ENCODE measurements at regions not wholly inside any gene's neighbourhood (a gene's known extent, or its start where the extent isn't known, plus 50 kb on each side); places are given as distances from the start of the nearest gene placed in this dataset.

- in situ Hi-C loops (cut with HindIII; ENCODE audit: low pct_unique_long_range_greater_than_20kb, low sequenced_read_pairs): no loop called here
- TF ChIP-seq JUND (IDR thresholded peaks at IDR 0.05; ENCODE audit: low read depth): no peak
- no peak for DNase-seq (ENCODE audit: low read depth in 1 of 2, low spot score in 1 of 2)
Measured at GRCh38 chr14:51563560-51563959, 88.2 kb upstream of the FRMD6 start.

- DNase-seq (ENCODE audit: low read depth in 1 of 2, low spot score in 1 of 2): peak in 1 of 2 experiments; percentile 82
- in situ Hi-C loops (cut with HindIII; ENCODE audit: low pct_unique_long_range_greater_than_20kb, low sequenced_read_pairs): no loop called here
- TF ChIP-seq JUND (IDR thresholded peaks at IDR 0.05; ENCODE audit: low read depth): no peak
Measured at GRCh38 chr14:51564460-51564859, 87.2 kb upstream of the FRMD6 start.

GRCh38 chr14:51564986-51565604 is 86.6 kb upstream of the FRMD6 start:
- in situ Hi-C loops (cut with HindIII; ENCODE audit: low pct_unique_long_range_greater_than_20kb, low sequenced_read_pairs): no loop called here
- TF ChIP-seq JUND (IDR thresholded peaks at IDR 0.05; ENCODE audit: low read depth): no peak
- DNase-seq (ENCODE audit: low read depth in 1 of 2, low spot score in 1 of 2): peak in 1 of 2 experiments; percentile 93

GRCh38 chr14:51566831-51567582 is 84.7 kb upstream of the FRMD6 start:
- in situ Hi-C loops (cut with HindIII; ENCODE audit: low pct_unique_long_range_greater_than_20kb, low sequenced_read_pairs): no loop called here
- no peak for TF ChIP-seq JUND (IDR thresholded peaks at IDR 0.05; ENCODE audit: low read depth)
- no peak for DNase-seq (ENCODE audit: low read depth in 1 of 2, low spot score in 1 of 2)

- in situ Hi-C loops (cut with HindIII; ENCODE audit: low pct_unique_long_range_greater_than_20kb, low sequenced_read_pairs): no loop called here
- no peak for TF ChIP-seq JUND (IDR thresholded peaks at IDR 0.05; ENCODE audit: low read depth)
- DNase-seq (ENCODE audit: low read depth in 1 of 2, low spot score in 1 of 2): no peak
Measured at GRCh38 chr14:51568366-51568765, 83.3 kb upstream of the FRMD6 start.

- TF ChIP-seq JUND (IDR thresholded peaks at IDR 0.05; ENCODE audit: low read depth): no peak
- in situ Hi-C loops (cut with HindIII; ENCODE audit: low pct_unique_long_range_greater_than_20kb, low sequenced_read_pairs): no loop called here
- DNase-seq (ENCODE audit: low read depth in 1 of 2, low spot score in 1 of 2): no peak
Measured at GRCh38 chr14:51573607-51574006, 78.1 kb upstream of the FRMD6 start.

- TF ChIP-seq JUND (IDR thresholded peaks at IDR 0.05; ENCODE audit: low read depth): no peak
- in situ Hi-C loops (cut with HindIII; ENCODE audit: low pct_unique_long_range_greater_than_20kb, low sequenced_read_pairs): no loop called here
- no peak for DNase-seq (ENCODE audit: low read depth in 1 of 2, low spot score in 1 of 2)
Measured at GRCh38 chr14:51574009-51574408, 77.7 kb upstream of the FRMD6 start.

GRCh38 chr14:51575349-51576116 is 76.2 kb upstream of the FRMD6 start:
- in situ Hi-C loops (cut with HindIII; ENCODE audit: low pct_unique_long_range_greater_than_20kb, low sequenced_read_pairs): no loop called here
- no peak for DNase-seq (ENCODE audit: low read depth in 1 of 2, low spot score in 1 of 2)
- no peak for TF ChIP-seq JUND (IDR thresholded peaks at IDR 0.05; ENCODE audit: low read depth)

- in situ Hi-C loops (cut with HindIII; ENCODE audit: low pct_unique_long_range_greater_than_20kb, low sequenced_read_pairs): no loop called here
- TF ChIP-seq JUND (IDR thresholded peaks at IDR 0.05; ENCODE audit: low read depth): no peak
- no peak for DNase-seq (ENCODE audit: low read depth in 1 of 2, low spot score in 1 of 2)
Measured at GRCh38 chr14:51576117-51576430, 75.6 kb upstream of the FRMD6 start.

GRCh38 chr14:51576879-51577278 is 74.8 kb upstream of the FRMD6 start:
- DNase-seq (ENCODE audit: low read depth in 1 of 2, low spot score in 1 of 2): no peak
- in situ Hi-C loops (cut with HindIII; ENCODE audit: low pct_unique_long_range_greater_than_20kb, low sequenced_read_pairs): no loop called here
- TF ChIP-seq JUND (IDR thresholded peaks at IDR 0.05; ENCODE audit: low read depth): no peak

GRCh38 chr14:51578853-51579252 is 72.9 kb upstream of the FRMD6 start:
- DNase-seq (ENCODE audit: low read depth in 1 of 2, low spot score in 1 of 2): no peak
- TF ChIP-seq JUND (IDR thresholded peaks at IDR 0.05; ENCODE audit: low read depth): no peak
- in situ Hi-C loops (cut with HindIII; ENCODE audit: low pct_unique_long_range_greater_than_20kb, low sequenced_read_pairs): no loop called here

- TF ChIP-seq JUND (IDR thresholded peaks at IDR 0.05; ENCODE audit: low read depth): no peak
- in situ Hi-C loops (cut with HindIII; ENCODE audit: low pct_unique_long_range_greater_than_20kb, low sequenced_read_pairs): no loop called here
- DNase-seq (ENCODE audit: low read depth in 1 of 2, low spot score in 1 of 2): no peak
Measured at GRCh38 chr14:51581017-51581881, 70.5 kb upstream of the FRMD6 start.
